SJCRH30 (cell line): ENCODE measurements at regions not wholly inside any gene's neighbourhood (a gene's known extent, or its start where the extent isn't known, plus 50 kb on each side); places are given as distances from the start of the nearest gene placed in this dataset.
"Not testable (repeated sequence)": the region's sequence is repeated elsewhere in the genome, so short reads cannot be mapped to it uniquely, and the experiment has no call there.

Experiments
- DNase-seq, 2 experiments: peaks; one replicate each; pipeline ENCODE4 v3.0.0-alpha.2; 2015 to 2020
- H3K27ac ChIP-seq: fragments of 250-450 bp; sonication (Bioruptor Pico); 2 replicates; pipeline ENCODE4 v1.5.1; 2020; ENCODE audit warnings: mild to moderate bottlenecking, moderate library complexity
- H3K27me3 ChIP-seq: fragments of 250-450 bp; sonication (Bioruptor Pico); 2 replicates; pipeline ENCODE4 v1.5.1; 2020; ENCODE audit warnings: mild to moderate bottlenecking, moderate library complexity
- H3K36me3 ChIP-seq: fragments of 250-450 bp; sonication (Bioruptor Pico); 2 replicates; pipeline ENCODE4 v1.5.1; 2020; ENCODE audit warnings: mild to moderate bottlenecking, moderate library complexity
- H3K4me1 ChIP-seq: fragments of 250-450 bp; sonication (Bioruptor Pico); 2 replicates; pipeline ENCODE4 v1.5.1; 2020; ENCODE audit warnings: mild to moderate bottlenecking, moderate library complexity
- H3K4me3 ChIP-seq: fragments of 250-450 bp; sonication (Bioruptor Pico); 2 replicates; pipeline ENCODE4 v1.5.1; 2020; ENCODE audit warnings: mild to moderate bottlenecking, moderate library complexity
- H3K9me3 ChIP-seq: fragments of 250-450 bp; sonication (Bioruptor Pico); replicated peaks from 2 replicates; pipeline ENCODE4 v1.5.1; 2020; ENCODE audit warnings: mild to moderate bottlenecking, moderate library complexity

DNA sequence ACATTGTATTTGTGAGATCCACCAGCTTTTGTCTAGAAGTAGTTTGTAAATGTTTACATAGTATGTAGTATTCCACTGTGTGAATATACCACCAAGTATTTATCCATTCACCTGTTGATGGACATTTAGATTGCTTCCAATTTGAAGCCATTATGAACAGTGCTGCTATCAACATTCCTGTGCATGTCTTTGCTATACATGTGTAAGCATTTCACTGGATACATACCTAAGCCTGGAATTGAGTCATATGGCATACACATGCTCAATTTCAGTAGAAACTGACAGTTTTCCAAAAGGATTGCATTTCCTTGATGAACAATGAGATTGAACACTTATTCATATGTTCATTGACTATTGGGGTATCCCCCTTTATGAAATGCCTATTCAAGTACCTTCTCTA lies 540.6 kb upstream of the SOX9 start:
- no peaks in the 10 kb centered on the region for H3K9me3 ChIP-seq
- no peaks in the 10 kb centered on the region for H3K4me1 ChIP-seq
- H3K27me3 ChIP-seq: 0 out of 2 replicates have a peak, but pooled peaks cover under 1% of the 10 kb centered on the region
- no peak overlapping the region for H3K4me3 ChIP-seq
- no peak for DNase-seq
- no peak overlapping the region for H3K27ac ChIP-seq
- H3K36me3 ChIP-seq: no peaks in the 10 kb centered on the region

GRCh38 chr17:71585540-71585939 lies 535.3 kb upstream of the SOX9 start:
- Histone ChIP-seq H3K36me3 (no peaks in the 10 kb centered on the region), H3K27me3 (peaks cover 6% of the 10 kb centered on the region; the same call in 1 of the 2 replicates), H3K27ac (no peak overlapping the region), H3K9me3 (no peaks in the 10 kb centered on the region), H3K4me3 (no peak overlapping the region), H3K4me1 (no peaks in the 10 kb centered on the region)
- no peak for DNase-seq

- no peaks in the 10 kb centered on the region for H3K36me3 ChIP-seq
- no peak for DNase-seq
- H3K27me3 ChIP-seq: no peaks in the 10 kb centered on the region
- no peak overlapping the region for H3K27ac ChIP-seq
- H3K9me3 ChIP-seq: no peaks in the 10 kb centered on the region
- no peak overlapping the region for H3K4me3 ChIP-seq
- H3K4me1 ChIP-seq: no peaks in the 10 kb centered on the region
Measured at GRCh38 chr17:71592431-71592830, 528.4 kb upstream of the SOX9 start.

DNA sequence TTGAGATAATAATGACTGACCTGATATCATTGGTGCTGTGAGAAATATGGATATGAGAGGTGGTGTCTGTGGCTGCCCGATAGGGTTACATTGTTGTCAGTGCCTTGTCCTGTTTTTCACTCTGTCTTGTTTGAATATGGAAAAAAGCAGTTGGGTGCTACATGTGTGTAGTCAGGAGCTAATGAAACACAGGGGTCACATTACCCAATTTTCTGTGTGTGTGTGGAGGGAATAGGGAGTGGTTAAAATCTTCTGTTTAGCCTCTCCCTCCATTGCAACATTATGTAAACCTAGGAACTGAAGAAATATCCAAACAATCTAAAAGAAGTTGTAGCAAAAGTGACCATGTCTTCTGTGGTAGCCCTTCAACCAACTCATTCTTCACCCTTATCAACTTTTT lies 527.7 kb upstream of the SOX9 start:
- Histone ChIP-seq H3K27ac (no peak overlapping the region), H3K4me1 (no peaks in the 10 kb centered on the region)

DNA sequence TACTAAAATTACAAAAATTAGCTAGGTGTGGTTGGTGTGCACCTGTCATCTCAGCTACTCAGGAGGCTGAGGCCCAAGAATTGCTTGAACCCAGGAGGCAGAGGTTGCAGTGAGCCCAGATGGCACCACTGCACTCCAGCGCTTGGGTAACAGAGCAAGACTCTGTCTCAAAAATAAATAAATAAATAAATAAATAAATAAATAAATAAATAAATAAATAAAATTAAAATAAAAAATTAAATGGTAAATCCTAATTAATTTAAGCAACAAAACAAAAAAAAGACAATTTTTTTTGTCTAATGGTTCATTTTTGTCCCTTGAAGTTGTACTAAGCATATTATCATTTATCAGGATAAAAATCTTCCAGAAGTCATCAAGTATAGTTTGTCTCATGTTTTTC lies 521.2 kb upstream of the SOX9 start:
- not testable (repeated sequence) for H3K4me1 ChIP-seq, H3K36me3 ChIP-seq, H3K9me3 ChIP-seq, H3K4me3 ChIP-seq, H3K27me3 ChIP-seq, H3K27ac ChIP-seq, DNase-seq

More for the DNA sequence above, 527.7 kb upstream of the SOX9 start:
- no peak for DNase-seq
- Histone ChIP-seq H3K27me3 (no peaks in the 10 kb centered on the region), H3K36me3 (no peaks in the 10 kb centered on the region), H3K9me3 (no peaks in the 10 kb centered on the region), H3K4me3 (no peak overlapping the region)

- Histone ChIP-seq H3K4me3 (no peak overlapping the region), H3K9me3 (no peaks in the 10 kb centered on the region), H3K27me3 (no peaks in the 10 kb centered on the region), H3K36me3 (no peaks in the 10 kb centered on the region; the same call in 1 of the 2 replicates), H3K4me1 (peaks cover 6% of the 10 kb centered on the region; the same call in 1 of the 2 replicates), H3K27ac (no peak overlapping the region)
- DNase-seq: no peak
Measured at GRCh38 chr17:71600137-71600789, 520.6 kb upstream of the SOX9 start.

GRCh38 chr17:71601894-71602504 lies 518.8 kb upstream of the SOX9 start:
- no peak overlapping the region for H3K4me3 ChIP-seq
- H3K36me3 ChIP-seq: no peaks in the 10 kb centered on the region; the same call in 1 of the 2 replicates
- no peak overlapping the region for H3K27ac ChIP-seq
- H3K9me3 ChIP-seq: no peaks in the 10 kb centered on the region
- H3K27me3 ChIP-seq: no peaks in the 10 kb centered on the region
- no peak for DNase-seq
- H3K4me1 ChIP-seq: peaks cover 6% of the 10 kb centered on the region; the same call in 1 of the 2 replicates

- Histone ChIP-seq H3K36me3 (no peaks in the 10 kb centered on the region), H3K4me3 (no peak overlapping the region), H3K27ac (no peak overlapping the region), H3K4me1 (no peaks in the 10 kb centered on the region), H3K27me3 (no peaks in the 10 kb centered on the region; the same call in 1 of the 2 replicates), H3K9me3 (peaks cover 7% of the 10 kb centered on the region)
- no peak for DNase-seq
Measured at GRCh38 chr17:71613996-71614395, 506.8 kb upstream of the SOX9 start.

- Histone ChIP-seq H3K36me3 (no peaks in the 10 kb centered on the region), H3K4me3 (no peak overlapping the region), H3K9me3 (peaks cover 7% of the 10 kb centered on the region), H3K27me3 (no peaks in the 10 kb centered on the region; the same call in 1 of the 2 replicates), H3K27ac (no peak overlapping the region), H3K4me1 (no peaks in the 10 kb centered on the region)
- no peak for DNase-seq
Measured at GRCh38 chr17:71615820-71616219, 505.0 kb upstream of the SOX9 start.

GRCh38 chr17:71617767-71618166 lies 503.1 kb upstream of the SOX9 start:
- not testable (repeated sequence) for H3K27me3 ChIP-seq, DNase-seq, H3K9me3 ChIP-seq, H3K36me3 ChIP-seq, H3K27ac ChIP-seq, H3K4me1 ChIP-seq, H3K4me3 ChIP-seq

GRCh38 chr17:71625330-71625729 lies 495.5 kb upstream of the SOX9 start:
- H3K4me3 ChIP-seq: no peak overlapping the region
- no peaks in the 10 kb centered on the region for H3K27me3 ChIP-seq
- no peak for DNase-seq
- H3K36me3 ChIP-seq: no peaks in the 10 kb centered on the region
- no peaks in the 10 kb centered on the region for H3K4me1 ChIP-seq
- no peak overlapping the region for H3K27ac ChIP-seq
- H3K9me3 ChIP-seq: no peaks in the 10 kb centered on the region

DNA sequence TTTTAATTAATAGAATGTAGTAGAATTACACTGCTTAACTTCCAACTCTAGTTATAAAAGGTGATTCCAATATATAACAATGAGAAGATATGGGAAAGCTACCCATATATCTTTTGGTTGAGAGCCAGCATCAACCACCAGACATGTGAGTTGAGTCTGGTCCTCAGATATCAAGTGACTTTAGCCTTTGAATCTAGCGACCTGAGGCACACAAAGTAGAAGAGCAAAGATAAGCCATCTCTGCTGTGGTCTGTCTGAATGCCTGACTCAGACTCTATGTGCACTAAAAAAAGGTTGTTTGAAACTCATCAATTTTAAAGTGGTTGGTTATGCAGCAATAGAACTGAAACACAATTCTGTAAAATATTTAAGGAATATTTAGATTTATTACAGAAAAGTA lies 492.5 kb upstream of the SOX9 start:
- Histone ChIP-seq H3K27me3 (no peaks in the 10 kb centered on the region), H3K36me3 (no peaks in the 10 kb centered on the region), H3K4me1 (no peaks in the 10 kb centered on the region), H3K9me3 (no peaks in the 10 kb centered on the region), H3K27ac (no peak overlapping the region), H3K4me3 (no peak overlapping the region)
- peak in 1 of 2 experiments; percentile 6 for DNase-seq

DNA sequence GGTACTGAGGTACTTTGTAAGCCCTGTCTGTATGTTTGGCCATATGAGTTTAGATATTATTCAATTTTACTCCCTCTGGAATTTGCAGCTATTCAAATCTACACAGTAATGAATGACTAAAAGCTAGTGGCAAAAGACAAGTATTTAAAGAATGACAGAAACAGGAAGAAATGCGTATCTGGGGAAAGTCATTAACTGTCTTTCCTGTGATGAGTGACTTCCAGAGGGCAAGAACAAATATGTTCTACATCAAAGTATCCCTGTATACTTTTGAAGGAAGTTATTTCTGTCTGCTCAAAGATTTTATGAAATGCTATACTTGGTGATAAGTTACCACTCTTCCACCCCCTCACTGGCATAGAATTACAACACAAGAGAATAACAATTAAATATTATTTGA lies 489.3 kb upstream of the SOX9 start:
- Histone ChIP-seq H3K4me3 (no peak overlapping the region), H3K9me3 (no peaks in the 10 kb centered on the region), H3K36me3 (no peaks in the 10 kb centered on the region), H3K27me3 (no peaks in the 10 kb centered on the region), H3K27ac (no peak overlapping the region), H3K4me1 (no peaks in the 10 kb centered on the region)
- no peak for DNase-seq

- DNase-seq: no peak
- Histone ChIP-seq H3K36me3 (no peaks in the 10 kb centered on the region), H3K4me3 (no peak overlapping the region), H3K4me1 (no peaks in the 10 kb centered on the region), H3K27ac (no peak overlapping the region), H3K27me3 (no peaks in the 10 kb centered on the region), H3K9me3 (no peaks in the 10 kb centered on the region)
Measured at GRCh38 chr17:71632328-71632727, 488.5 kb upstream of the SOX9 start.

- H3K36me3 ChIP-seq: no peaks in the 10 kb centered on the region
- no peaks in the 10 kb centered on the region for H3K4me1 ChIP-seq
- DNase-seq: no peak
- H3K27me3 ChIP-seq: no peaks in the 10 kb centered on the region
- no peaks in the 10 kb centered on the region for H3K9me3 ChIP-seq
- H3K27ac ChIP-seq: no peak overlapping the region
- no peak overlapping the region for H3K4me3 ChIP-seq
Measured at GRCh38 chr17:71633391-71633849, 487.4 kb upstream of the SOX9 start.

DNA sequence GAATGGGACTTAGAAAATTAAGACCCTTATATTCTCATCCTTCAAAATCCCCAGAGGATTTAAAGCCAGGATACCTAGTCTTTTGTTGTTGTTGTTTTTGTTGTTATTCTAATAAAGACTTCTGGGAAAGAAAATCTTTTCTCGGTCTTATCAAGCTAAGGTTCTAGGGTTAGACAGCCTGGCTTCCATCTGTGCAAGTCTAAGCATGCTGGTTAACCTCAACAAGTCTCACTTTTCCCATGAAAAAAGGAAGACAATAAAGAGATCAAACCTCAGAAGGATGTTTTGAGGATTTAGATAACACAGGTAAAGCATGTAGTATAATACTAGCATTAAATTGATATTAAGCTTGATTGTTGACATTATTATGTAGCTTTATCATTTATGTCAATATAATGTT lies 486.4 kb upstream of the SOX9 start:
- H3K9me3 ChIP-seq: no peaks in the 10 kb centered on the region
- H3K27ac ChIP-seq: no peak overlapping the region
- no peak for DNase-seq
- H3K4me3 ChIP-seq: no peak overlapping the region
- no peaks in the 10 kb centered on the region for H3K4me1 ChIP-seq
- no peaks in the 10 kb centered on the region for H3K36me3 ChIP-seq
- no peaks in the 10 kb centered on the region for H3K27me3 ChIP-seq
